ENCODE measurements at regions not wholly inside any gene's neighbourhood (a gene's known extent, or its start where the extent isn't known, plus 50 kb on each side); places are given as distances from the start of the nearest gene placed in this dataset.
A peak's percentile ranks its signal among the peaks of the same experiment; 100 is the strongest.

DNA sequence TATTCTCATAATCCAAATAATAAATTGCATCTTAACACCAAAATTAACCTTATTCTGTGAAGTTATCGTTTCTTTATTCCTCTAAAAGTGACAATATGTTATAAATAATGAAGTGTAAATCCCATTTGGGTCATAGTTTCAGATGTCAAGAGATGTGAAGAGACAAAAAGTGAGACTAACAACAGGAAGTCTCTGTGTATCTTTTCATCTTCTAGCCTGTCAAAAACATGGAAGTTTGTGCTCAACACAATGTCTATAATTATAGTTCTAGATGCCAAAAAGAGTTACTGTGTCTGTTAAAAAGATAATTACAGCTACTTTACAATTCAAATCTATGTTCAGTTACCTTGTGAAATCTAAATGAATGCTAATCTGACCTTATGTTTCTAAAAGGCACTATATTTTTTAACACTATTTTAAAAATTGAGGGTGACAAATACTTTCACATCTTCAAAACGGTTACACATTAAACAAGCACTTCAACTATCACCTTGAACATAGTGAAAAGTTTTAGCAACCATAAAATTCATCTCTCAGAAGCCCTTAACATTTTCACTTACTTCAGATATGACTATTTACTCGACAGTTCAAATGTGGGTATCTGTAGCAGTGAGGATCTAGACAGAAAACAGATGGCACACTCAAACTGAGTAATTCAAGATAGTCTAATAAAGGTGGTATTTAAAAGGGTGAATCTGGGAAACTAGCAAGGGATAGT is 509.8 kb downstream of the ARAP2 start:
- Mint-ChIP-seq H3K36me3 (ENCODE audit: insufficient read depth, unreplicated experiment) (peaks cover 6% of the 10 kb centered on the region), H3K9me3 (ENCODE audit: unreplicated experiment) (no peaks in the 10 kb centered on the region), H3K4me3 (ENCODE audit: unreplicated experiment) (no peak overlapping the region), H3K4me1 (ENCODE audit: low read depth, unreplicated experiment) (no peaks in the 10 kb centered on the region), H3K27me3 (ENCODE audit: insufficient read depth, unreplicated experiment) (no peaks in the 10 kb centered on the region), H3K27ac (ENCODE audit: unreplicated experiment) (no peak overlapping the region)
- BruUV-seq (replicated peaks) = no TSS peak
- no peaks in the 10 kb centered on the region for H3K4me1 ChIP-seq
- no peaks in the 10 kb centered on the region for H3K27me3 ChIP-seq (replicated peaks; ENCODE audit: control insufficient read depth, insufficient read depth, low read length)
- no peak overlapping the region for H3K4me3 ChIP-seq (ENCODE audit: low read depth, low read length)
- no peaks in the 10 kb centered on the region for H3K36me3 ChIP-seq (ENCODE audit: control insufficient read depth, insufficient read depth, low read length)
- ChIA-PET CTCF (no interaction called here), POLR2A (no interaction called here)
- intact Hi-C loops (cut with micrococcal nuclease; ENCODE audit: unreplicated experiment) = no loop called here
- no peak for DNase-seq
- no peaks in the 10 kb centered on the region for H3K9me3 ChIP-seq
- TF ChIP-seq, protein P1, sequence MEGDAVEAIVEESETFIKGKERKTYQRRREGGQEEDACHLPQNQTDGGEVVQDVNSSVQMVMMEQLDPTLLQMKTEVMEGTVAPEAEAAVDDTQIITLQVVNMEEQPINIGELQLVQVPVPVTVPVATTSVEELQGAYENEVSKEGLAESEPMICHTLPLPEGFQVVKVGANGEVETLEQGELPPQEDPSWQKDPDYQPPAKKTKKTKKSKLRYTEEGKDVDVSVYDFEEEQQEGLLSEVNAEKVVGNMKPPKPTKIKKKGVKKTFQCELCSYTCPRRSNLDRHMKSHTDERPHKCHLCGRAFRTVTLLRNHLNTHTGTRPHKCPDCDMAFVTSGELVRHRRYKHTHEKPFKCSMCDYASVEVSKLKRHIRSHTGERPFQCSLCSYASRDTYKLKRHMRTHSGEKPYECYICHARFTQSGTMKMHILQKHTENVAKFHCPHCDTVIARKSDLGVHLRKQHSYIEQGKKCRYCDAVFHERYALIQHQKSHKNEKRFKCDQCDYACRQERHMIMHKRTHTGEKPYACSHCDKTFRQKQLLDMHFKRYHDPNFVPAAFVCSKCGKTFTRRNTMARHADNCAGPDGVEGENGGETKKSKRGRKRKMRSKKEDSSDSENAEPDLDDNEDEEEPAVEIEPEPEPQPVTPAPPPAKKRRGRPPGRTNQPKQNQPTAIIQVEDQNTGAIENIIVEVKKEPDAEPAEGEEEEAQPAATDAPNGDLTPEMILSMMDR (IDR thresholded peaks at IDR 0.05; ENCODE audit: insufficient read depth in 1 of 2, low read depth in 1 of 2, low read length in 1 of 2, severe bottlenecking in 1 of 2, unreplicated experiment in 1 of 2) = no peak

DNA sequence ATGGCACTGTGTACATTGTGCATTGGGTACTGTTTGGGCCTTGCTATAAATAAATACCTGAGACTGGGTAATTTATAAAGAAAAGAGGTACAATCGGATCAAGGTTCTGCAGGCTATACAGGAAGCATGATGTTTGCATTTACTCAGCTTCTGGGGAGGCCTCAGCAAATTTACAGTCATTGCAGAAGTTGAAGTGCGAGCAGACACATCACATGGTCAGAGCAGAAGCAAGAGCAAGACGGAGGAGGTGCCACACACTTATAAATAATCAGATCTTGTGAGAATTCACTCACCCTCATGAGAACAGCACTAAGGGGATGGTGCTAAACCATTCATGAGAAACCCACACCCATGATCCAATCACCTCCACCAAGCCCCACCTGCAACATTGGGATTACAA is 505.0 kb downstream of the ARAP2 start:
- POLR2A ChIA-PET = no interaction called here
- H3K27me3 Mint-ChIP-seq (ENCODE audit: insufficient read depth, unreplicated experiment) = no peaks in the 10 kb centered on the region
- CTCF ChIA-PET = no interaction called here
- H3K4me1 Mint-ChIP-seq (ENCODE audit: low read depth, unreplicated experiment) = no peaks in the 10 kb centered on the region
- H3K4me3 ChIP-seq (ENCODE audit: low read depth, low read length) = no peak overlapping the region
- no peaks in the 10 kb centered on the region for H3K9me3 ChIP-seq
- no TSS peak for BruUV-seq (replicated peaks)
- no peak for DNase-seq
- TF ChIP-seq, protein P1 (IDR thresholded peaks at IDR 0.05; ENCODE audit: insufficient read depth in 1 of 2, low read depth in 1 of 2, low read length in 1 of 2, severe bottlenecking in 1 of 2, unreplicated experiment in 1 of 2) = no peak
- no peaks in the 10 kb centered on the region for H3K27me3 ChIP-seq (replicated peaks; ENCODE audit: control insufficient read depth, insufficient read depth, low read length)
- no peak overlapping the region for H3K4me3 Mint-ChIP-seq (ENCODE audit: unreplicated experiment)
- intact Hi-C loops (cut with micrococcal nuclease; ENCODE audit: unreplicated experiment) = no loop called here
- H3K9me3 Mint-ChIP-seq (ENCODE audit: unreplicated experiment) = peaks cover 14% of the 10 kb centered on the region
- no peaks in the 10 kb centered on the region for H3K4me1 ChIP-seq
- no peaks in the 10 kb centered on the region for H3K36me3 Mint-ChIP-seq (ENCODE audit: insufficient read depth, unreplicated experiment)
- H3K36me3 ChIP-seq (ENCODE audit: control insufficient read depth, insufficient read depth, low read length) = no peaks in the 10 kb centered on the region
- no peak overlapping the region for H3K27ac Mint-ChIP-seq (ENCODE audit: unreplicated experiment)

DNA sequence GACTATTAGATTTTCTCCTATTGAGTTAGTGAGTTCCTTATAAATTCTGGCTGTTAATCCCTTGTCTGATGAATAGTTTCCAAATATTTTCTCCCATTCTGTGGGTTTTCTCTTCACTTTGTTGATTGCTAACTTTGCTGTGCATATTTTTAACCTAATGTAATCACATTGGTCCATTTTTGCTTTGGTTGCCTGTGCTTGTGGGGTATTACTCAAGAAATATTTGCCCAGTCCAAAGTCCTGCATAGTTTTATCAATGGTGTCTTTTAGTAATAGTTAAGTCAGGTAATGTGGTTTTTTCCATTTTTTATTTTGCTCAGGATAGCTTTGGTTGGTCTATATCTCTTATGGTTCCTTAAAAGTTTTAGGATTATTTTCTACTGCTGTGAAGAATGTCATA is 490.3 kb downstream of the ARAP2 start:
- H3K27ac Mint-ChIP-seq (ENCODE audit: unreplicated experiment) = no peak overlapping the region
- ChIA-PET POLR2A (no interaction called here), CTCF (no interaction called here)
- Histone ChIP-seq H3K4me1 (peaks cover 6% of the 10 kb centered on the region; the same call in 1 of the 2 replicates), H3K9me3 (no peaks in the 10 kb centered on the region), H3K36me3 (ENCODE audit: control insufficient read depth, insufficient read depth, low read length) (no peaks in the 10 kb centered on the region), H3K4me3 (ENCODE audit: low read depth, low read length) (no peak overlapping the region), H3K27me3 (replicated peaks; ENCODE audit: control insufficient read depth, insufficient read depth, low read length) (no peaks in the 10 kb centered on the region)
- TF ChIP-seq, protein P1 (IDR thresholded peaks at IDR 0.05; ENCODE audit: insufficient read depth in 1 of 2, low read depth in 1 of 2, low read length in 1 of 2, severe bottlenecking in 1 of 2, unreplicated experiment in 1 of 2) = no peak
- H3K4me1 Mint-ChIP-seq (ENCODE audit: low read depth, unreplicated experiment) = peaks cover 14% of the 10 kb centered on the region
- intact Hi-C loops (cut with micrococcal nuclease; ENCODE audit: unreplicated experiment) = no loop called here
- H3K9me3 Mint-ChIP-seq (ENCODE audit: unreplicated experiment) = peaks cover 10% of the 10 kb centered on the region
- peak in 1 of 2 experiments; percentile 2 for DNase-seq
- BruUV-seq (replicated peaks) = no TSS peak
- H3K4me3 Mint-ChIP-seq (ENCODE audit: unreplicated experiment) = no peak overlapping the region
- H3K27me3 Mint-ChIP-seq (ENCODE audit: insufficient read depth, unreplicated experiment) = no peaks in the 10 kb centered on the region
- H3K36me3 Mint-ChIP-seq (ENCODE audit: insufficient read depth, unreplicated experiment) = no peaks in the 10 kb centered on the region

Data from Caco-2 (cell line).